MM.1S (cell line): ENCODE measurements at regions not wholly inside any gene's neighbourhood (a gene's known extent, or its start where the extent isn't known, plus 50 kb on each side); places are given as distances from the start of the nearest gene placed in this dataset.

Experiments used
- DNase-seq: peaks from one replicate; pipeline ENCODE4 v3.0.0-alpha.2; 2015
- H2AFZ ChIP-seq: fragments of 300-600 bp; sonication (generic); 2 replicates; pipeline ENCODE4 v1.6.0; 2016; ENCODE audit warnings: antibody characterized with exemption, low read length
- H3F3A ChIP-seq: fragments of 300-600 bp; sonication (generic); 2 replicates; pipeline ENCODE4 v1.6.1; 2016; ENCODE audit warnings: mild to moderate bottlenecking, antibody characterized with exemption, low read length, moderate library complexity, mixed read lengths; ENCODE audit not compliant: insufficient read depth
- H3K27ac ChIP-seq: fragments of 300-600 bp; sonication (generic); 2 replicates; pipeline ENCODE4 v1.5.1; 2016; ENCODE audit warnings: mild to moderate bottlenecking, low read length
- H3K27me3 ChIP-seq: fragments of 300-600 bp; sonication (generic); replicated peaks from 2 replicates; pipeline ENCODE4 v1.6.0; 2016; ENCODE audit warnings: low read length; ENCODE audit not compliant: insufficient read depth
- H3K36me3 ChIP-seq: fragments of 300-600 bp; sonication (generic); replicated peaks from 2 replicates; pipeline ENCODE4 v1.6.1; 2016; ENCODE audit warnings: mild to moderate bottlenecking, low read length, mixed read lengths; ENCODE audit not compliant: insufficient read depth
- H3K4me1 ChIP-seq: fragments of 300-600 bp; sonication (generic); 2 replicates; pipeline ENCODE4 v1.6.1; 2016; ENCODE audit warnings: low read length, mixed read lengths
- H3K4me2 ChIP-seq: fragments of 300-600 bp; sonication (generic); 2 replicates; pipeline ENCODE4 v1.6.0; 2016; ENCODE audit warnings: low read depth, low read length
- H3K4me3 ChIP-seq: fragments of 300-600 bp; sonication (generic); 2 replicates; pipeline ENCODE4 v1.5.1; 2016; ENCODE audit warnings: low read length, mixed read lengths
- H3K79me2 ChIP-seq: fragments of 300-600 bp; sonication (generic); 2 replicates; pipeline ENCODE4 v1.6.1; 2016; ENCODE audit warnings: mixed run types, low read length, mixed read lengths
- H3K9ac ChIP-seq: fragments of 300-600 bp; sonication (generic); 2 replicates; pipeline ENCODE4 v1.6.1; 2016; ENCODE audit warnings: low read length, mixed read lengths
- H3K9me2 ChIP-seq: fragments of 300-600 bp; sonication (generic); replicated peaks from 2 replicates; pipeline ENCODE4 v1.6.1; 2016; ENCODE audit warnings: mild to moderate bottlenecking, low read length, mixed read lengths; ENCODE audit not compliant: insufficient read depth
- H3K9me3 ChIP-seq: fragments of 300-600 bp; sonication (generic); replicated peaks from 2 replicates; pipeline ENCODE4 v1.6.1; 2016; ENCODE audit warnings: mild to moderate bottlenecking, low read length, mixed read lengths; ENCODE audit not compliant: insufficient read depth
- H4K20me1 ChIP-seq: fragments of 300-600 bp; sonication (generic); 2 replicates; pipeline ENCODE4 v1.6.1; 2016; ENCODE audit warnings: mild to moderate bottlenecking, low read length, moderate library complexity, mixed read lengths; ENCODE audit not compliant: insufficient read depth
- EZH2 ChIP-seq: fragments of 300-600 bp; sonication (generic); optimal IDR thresholded peaks from 2 replicates; pipeline ENCODE3; 2017; ENCODE audit warnings: low read depth, mild to moderate bottlenecking, antibody characterized with exemption, low read length, mixed read lengths
- EZH2phosphoT487 ChIP-seq: fragments of 300-600 bp; sonication (generic); IDR thresholded peaks from 2 replicates; pipeline ENCODE4 v1.6.1; 2018; ENCODE audit warnings: antibody characterized with exemption, low read length
- TF ChIP-seq, protein P1 (sequence below): fragments of 300-600 bp; sonication (generic); IDR thresholded peaks from 2 replicates; pipeline ENCODE4 v1.5.1; 2016; ENCODE audit warnings: antibody characterized with exemption, low read length, mixed read lengths

DNA sequence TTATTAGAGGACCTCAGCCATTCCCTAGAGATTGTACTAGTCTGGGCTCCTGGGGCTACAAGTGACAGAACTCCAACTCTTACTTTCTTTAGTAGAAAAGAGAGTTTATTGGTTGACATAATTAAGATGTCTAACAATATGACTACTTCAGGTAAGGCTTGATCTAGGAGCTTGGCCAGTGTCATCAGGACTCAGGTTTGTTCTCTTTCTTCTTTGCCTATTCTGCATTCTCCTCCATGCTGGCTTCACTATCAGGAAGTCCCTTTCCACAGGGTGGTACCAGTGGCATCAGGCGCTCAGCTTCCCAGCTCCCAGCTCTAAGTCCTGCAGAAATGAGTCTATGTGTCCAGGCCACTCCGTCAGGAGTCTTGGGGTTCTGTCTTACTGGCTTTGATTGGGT is 286.1 kb upstream of the EEF2KMT start:
- H3K36me3 ChIP-seq, result no peaks in the 10 kb centered on the region
- no peaks in the 10 kb centered on the region for H3K9me2 ChIP-seq
- no peak for DNase-seq
- no peaks in the 10 kb centered on the region for H3F3A ChIP-seq
- H3K4me1 ChIP-seq, result no peaks in the 10 kb centered on the region
- H3K27me3 ChIP-seq, result no peaks in the 10 kb centered on the region
- H3K9me3 ChIP-seq, result no peaks in the 10 kb centered on the region
- H3K79me2 ChIP-seq, result no peaks in the 10 kb centered on the region
- no peak overlapping the region for H3K9ac ChIP-seq
- H3K4me3 ChIP-seq, result no peak overlapping the region
- H4K20me1 ChIP-seq, result no peaks in the 10 kb centered on the region
- H2AFZ ChIP-seq, result no peak overlapping the region
- no peak overlapping the region for H3K27ac ChIP-seq
- TF ChIP-seq EZH2phosphoT487, result no peak
- TF ChIP-seq, protein P1, sequence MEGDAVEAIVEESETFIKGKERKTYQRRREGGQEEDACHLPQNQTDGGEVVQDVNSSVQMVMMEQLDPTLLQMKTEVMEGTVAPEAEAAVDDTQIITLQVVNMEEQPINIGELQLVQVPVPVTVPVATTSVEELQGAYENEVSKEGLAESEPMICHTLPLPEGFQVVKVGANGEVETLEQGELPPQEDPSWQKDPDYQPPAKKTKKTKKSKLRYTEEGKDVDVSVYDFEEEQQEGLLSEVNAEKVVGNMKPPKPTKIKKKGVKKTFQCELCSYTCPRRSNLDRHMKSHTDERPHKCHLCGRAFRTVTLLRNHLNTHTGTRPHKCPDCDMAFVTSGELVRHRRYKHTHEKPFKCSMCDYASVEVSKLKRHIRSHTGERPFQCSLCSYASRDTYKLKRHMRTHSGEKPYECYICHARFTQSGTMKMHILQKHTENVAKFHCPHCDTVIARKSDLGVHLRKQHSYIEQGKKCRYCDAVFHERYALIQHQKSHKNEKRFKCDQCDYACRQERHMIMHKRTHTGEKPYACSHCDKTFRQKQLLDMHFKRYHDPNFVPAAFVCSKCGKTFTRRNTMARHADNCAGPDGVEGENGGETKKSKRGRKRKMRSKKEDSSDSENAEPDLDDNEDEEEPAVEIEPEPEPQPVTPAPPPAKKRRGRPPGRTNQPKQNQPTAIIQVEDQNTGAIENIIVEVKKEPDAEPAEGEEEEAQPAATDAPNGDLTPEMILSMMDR, result no peak
- no peak for TF ChIP-seq EZH2
- H3K4me2 ChIP-seq, result no peak overlapping the region

DNA sequence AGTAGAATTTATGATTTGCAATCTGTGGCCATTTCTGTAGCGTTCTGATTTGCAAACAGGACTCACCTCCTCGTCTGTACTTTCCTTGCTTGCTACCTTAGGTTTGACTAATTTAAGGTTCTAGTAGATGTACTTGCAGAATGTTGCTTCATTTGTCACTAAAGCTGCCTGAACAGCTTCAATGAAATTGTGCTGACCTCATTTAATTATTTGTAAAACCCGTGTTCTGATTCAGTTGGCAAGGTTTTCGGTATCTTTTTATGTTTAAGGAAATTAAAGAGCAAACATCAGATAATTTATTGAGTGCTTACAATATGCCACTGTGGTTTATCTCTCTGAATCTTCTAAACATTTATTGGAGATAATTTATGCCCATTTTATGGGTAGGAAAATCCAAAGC is 284.9 kb upstream of the EEF2KMT start:
- no peaks in the 10 kb centered on the region for H3K27me3 ChIP-seq
- TF ChIP-seq EZH2phosphoT487, result no peak
- no peak for TF ChIP-seq EZH2
- TF ChIP-seq, protein P1, result no peak

DNA sequence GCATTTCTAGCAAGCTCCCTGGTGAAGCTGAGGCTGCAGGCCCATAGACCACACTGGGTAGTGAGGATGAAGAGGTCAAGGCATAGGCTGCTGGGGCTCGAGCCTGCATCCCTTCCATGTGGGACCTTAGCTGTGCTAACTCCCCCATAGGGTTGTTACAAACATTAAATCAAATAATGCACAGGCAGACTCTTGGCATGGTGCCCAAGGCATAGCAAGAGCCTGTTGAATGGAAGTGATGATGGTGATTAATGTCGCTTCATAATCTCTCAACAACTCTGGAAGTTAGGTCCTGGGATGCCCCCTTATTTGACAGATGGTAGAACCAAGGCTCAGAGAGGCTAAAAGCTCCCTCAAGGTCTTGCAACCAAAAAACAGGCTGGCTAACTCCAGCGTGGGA is 283.9 kb upstream of the EEF2KMT start:
- H2AFZ ChIP-seq, result no peak overlapping the region
- no peaks in the 10 kb centered on the region for H3K9me3 ChIP-seq
- TF ChIP-seq EZH2phosphoT487 (no peak), EZH2 (no peak)
- TF ChIP-seq, protein P1, result no peak
- no peaks in the 10 kb centered on the region for H3K79me2 ChIP-seq
- no peak overlapping the region for H3K4me2 ChIP-seq
- DNase-seq, result no peak
- H3K9me2 ChIP-seq, result no peaks in the 10 kb centered on the region
- H3F3A ChIP-seq, result no peaks in the 10 kb centered on the region
- no peaks in the 10 kb centered on the region for H3K36me3 ChIP-seq
- H3K27ac ChIP-seq, result no peak overlapping the region
- H3K4me1 ChIP-seq, result no peaks in the 10 kb centered on the region
- H3K27me3 ChIP-seq, result no peaks in the 10 kb centered on the region
- no peaks in the 10 kb centered on the region for H4K20me1 ChIP-seq
- no peak overlapping the region for H3K9ac ChIP-seq
- H3K4me3 ChIP-seq, result no peak overlapping the region

More for the DNA sequence above, 284.9 kb upstream of the EEF2KMT start:
- no peaks in the 10 kb centered on the region for H4K20me1 ChIP-seq
- no peak overlapping the region for H3K4me3 ChIP-seq
- H3K27ac ChIP-seq, result no peak overlapping the region
- no peaks in the 10 kb centered on the region for H3K79me2 ChIP-seq
- DNase-seq, result no peak
- H3K9ac ChIP-seq, result no peak overlapping the region
- H2AFZ ChIP-seq, result no peak overlapping the region
- H3K36me3 ChIP-seq, result no peaks in the 10 kb centered on the region
- no peaks in the 10 kb centered on the region for H3K4me1 ChIP-seq
- H3F3A ChIP-seq, result no peaks in the 10 kb centered on the region
- no peaks in the 10 kb centered on the region for H3K9me2 ChIP-seq
- no peak overlapping the region for H3K4me2 ChIP-seq
- no peaks in the 10 kb centered on the region for H3K9me3 ChIP-seq
